ENCODE measurements at regions not wholly inside any gene's neighbourhood (a gene's known extent, or its start where the extent isn't known, plus 50 kb on each side); places are given as distances from the start of the nearest gene placed in this dataset.

DNA sequence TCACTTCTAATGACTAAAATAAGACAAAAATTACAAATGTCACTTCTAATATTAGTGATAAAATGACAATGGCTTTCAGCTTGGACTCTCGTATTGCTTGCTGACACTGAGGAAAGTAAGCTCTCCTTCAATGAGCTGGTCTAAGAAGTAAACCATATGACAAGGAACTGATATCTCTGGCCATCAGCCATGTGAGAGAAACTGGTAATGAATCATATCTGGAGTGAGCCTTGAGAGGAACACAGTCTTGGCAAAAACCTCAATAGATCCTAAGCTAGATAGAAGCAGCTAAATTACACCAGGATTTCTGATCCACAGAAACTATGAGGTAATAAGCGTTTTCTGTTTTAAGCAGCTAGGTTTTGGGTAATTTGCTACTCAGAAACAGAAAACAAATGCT is 1575.1 kb downstream of the OTOL1 start:
- TF ChIP-seq POLR2A (IDR thresholded peaks at IDR 0.05) (no peak), CTCF (IDR thresholded peaks at IDR 0.05) (no peak)

All from tibial nerve (tissue), 3 donors.